Lower lobe of right lung (tissue), 2 donors: ENCODE measurements at regions not wholly inside any gene's neighbourhood (a gene's known extent, or its start where the extent isn't known, plus 50 kb on each side); places are given as distances from the start of the nearest gene placed in this dataset.

Experiments used
- ATAC-seq, 2 donors: fragments of 200-7000 bp; cut with Tn5 transposase; one replicate each; pipeline ENCODE4 v1.9.1; 2020 to 2022; ENCODE audit warnings: mild to moderate bottlenecking in 2 of 2, moderate library complexity in 2 of 2
- DNase-seq: peaks from one replicate; pipeline ENCODE4 v3.0.0-alpha.2; 2020
- H3K27ac ChIP-seq: fragments of 200-600 bp; one replicate; pipeline ENCODE4 v1.8.0; 2022
- H3K27me3 ChIP-seq: fragments of 200-600 bp; one replicate; pipeline ENCODE4 v1.8.0; 2022; ENCODE audit warnings: low read depth
- H3K36me3 ChIP-seq: fragments of 200-600 bp; one replicate; pipeline ENCODE4 v1.8.0; 2022; ENCODE audit warnings: mild to moderate bottlenecking
- H3K4me1 ChIP-seq: fragments of 200-600 bp; one replicate; pipeline ENCODE4 v1.8.0; 2022
- H3K4me3 ChIP-seq: fragments of 200-600 bp; one replicate; pipeline ENCODE4 v1.8.0; 2022; ENCODE audit warnings: mild to moderate bottlenecking
- H3K9me3 ChIP-seq: fragments of 200-600 bp; one replicate; pipeline ENCODE4 v1.8.0; 2022
- CTCF ChIP-seq: fragments of 200-600 bp; IDR thresholded peaks from one replicate; pipeline ENCODE4 v1.8.0; 2022; ENCODE audit warnings: antibody characterized with exemption, mild to moderate bottlenecking
- intact Hi-C: fragments of 100-400 bp; cut with DNase I; formaldehyde crosslinking; loops from one replicate; pipeline ENCODE4 v1.11.0; 2022
- donor health status: DM: no; HTN: yes; CAD: no; lungs with severe emphysema.

DNA sequence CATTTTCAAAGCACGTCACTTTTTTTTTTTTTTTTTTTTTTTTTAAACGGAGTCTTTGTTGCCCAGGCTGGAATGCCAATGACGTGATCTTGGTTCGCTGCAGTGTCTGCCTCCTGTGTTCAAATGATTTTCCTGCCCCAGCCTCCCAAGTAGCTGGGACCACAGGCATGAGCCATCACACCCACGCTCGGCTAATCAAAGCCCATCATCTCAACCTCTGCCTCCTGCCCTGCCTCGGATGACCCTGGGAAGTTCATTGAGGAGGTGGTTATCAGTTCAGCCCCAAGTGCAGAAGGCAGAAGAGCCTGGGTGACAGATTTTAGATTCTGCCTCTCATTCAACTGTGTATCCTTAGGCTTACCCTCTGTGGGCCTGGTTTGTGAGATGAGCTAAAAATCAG, 484.9 kb upstream of the EEF2KMT start:
- no peaks in the 10 kb centered on the region for H3K9me3 ChIP-seq
- no peaks in the 10 kb centered on the region for H3K36me3 ChIP-seq
- H3K4me3 ChIP-seq, result no peak overlapping the region
- ATAC-seq (no peak), DNase-seq (no peak)
- no peak overlapping the region for H3K27ac ChIP-seq
- no peaks in the 10 kb centered on the region for H3K4me1 ChIP-seq
- peaks cover 6% of the 10 kb centered on the region for H3K27me3 ChIP-seq
- intact Hi-C loops, result no loop called here
- no peak for TF ChIP-seq CTCF

- ATAC-seq, result no peak
- Histone ChIP-seq H3K9me3 (no peaks in the 10 kb centered on the region), H3K27ac (no peak overlapping the region), H3K36me3 (no peaks in the 10 kb centered on the region), H3K4me1 (no peaks in the 10 kb centered on the region), H3K4me3 (no peak overlapping the region), H3K27me3 (peaks cover 6% of the 10 kb centered on the region)
- intact Hi-C loops, result no loop called here
- DNase-seq, result no peak
- TF ChIP-seq CTCF, result no peak
Observed at GRCh38 chr16:5581908-5582307, 484.3 kb upstream of the EEF2KMT start.

GRCh38 chr16:5581428-5581827, 483.8 kb upstream of the EEF2KMT start:
- Histone ChIP-seq H3K4me3 (no peak overlapping the region), H3K4me1 (no peaks in the 10 kb centered on the region), H3K36me3 (no peaks in the 10 kb centered on the region), H3K27ac (no peak overlapping the region), H3K9me3 (no peaks in the 10 kb centered on the region), H3K27me3 (peaks cover 6% of the 10 kb centered on the region)
- intact Hi-C loops, result no loop called here
- no peak for ATAC-seq
- no peak for TF ChIP-seq CTCF
- no peak for DNase-seq

GRCh38 chr16:5580772-5581171, 483.2 kb upstream of the EEF2KMT start:
- ATAC-seq (no peak), DNase-seq (no peak)
- no peak for TF ChIP-seq CTCF
- intact Hi-C loops, result no loop called here
- Histone ChIP-seq H3K27me3 (peaks cover 6% of the 10 kb centered on the region), H3K4me3 (no peak overlapping the region), H3K9me3 (no peaks in the 10 kb centered on the region), H3K4me1 (no peaks in the 10 kb centered on the region), H3K27ac (no peak overlapping the region), H3K36me3 (no peaks in the 10 kb centered on the region)

DNA sequence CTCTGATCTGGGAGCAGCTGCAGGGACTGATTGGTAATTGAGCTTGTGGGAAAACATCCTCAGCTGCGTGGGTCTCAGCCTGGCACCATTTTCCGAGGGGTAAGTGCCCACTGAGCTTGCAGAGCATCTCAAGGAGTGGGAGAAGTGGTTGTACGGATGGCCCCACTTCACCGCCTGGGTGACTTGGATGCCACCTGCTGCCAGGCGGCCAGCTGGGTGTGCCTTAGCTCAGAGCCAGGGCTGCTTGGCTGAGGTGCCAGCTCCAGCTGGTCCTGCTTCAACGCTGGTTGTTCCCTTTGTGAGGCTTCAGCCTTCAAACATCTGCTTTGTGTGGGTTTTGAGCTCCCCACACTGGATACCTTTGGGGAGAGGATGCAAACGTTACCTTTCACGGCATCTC, 482.7 kb upstream of the EEF2KMT start:
- Histone ChIP-seq H3K9me3 (no peaks in the 10 kb centered on the region), H3K27ac (no peak overlapping the region), H3K27me3 (peaks cover 6% of the 10 kb centered on the region), H3K4me3 (no peak overlapping the region), H3K4me1 (no peaks in the 10 kb centered on the region), H3K36me3 (no peaks in the 10 kb centered on the region)
- intact Hi-C loops, result no loop called here
- TF ChIP-seq CTCF, result no peak
- ATAC-seq, result no peak
- no peak for DNase-seq

DNA sequence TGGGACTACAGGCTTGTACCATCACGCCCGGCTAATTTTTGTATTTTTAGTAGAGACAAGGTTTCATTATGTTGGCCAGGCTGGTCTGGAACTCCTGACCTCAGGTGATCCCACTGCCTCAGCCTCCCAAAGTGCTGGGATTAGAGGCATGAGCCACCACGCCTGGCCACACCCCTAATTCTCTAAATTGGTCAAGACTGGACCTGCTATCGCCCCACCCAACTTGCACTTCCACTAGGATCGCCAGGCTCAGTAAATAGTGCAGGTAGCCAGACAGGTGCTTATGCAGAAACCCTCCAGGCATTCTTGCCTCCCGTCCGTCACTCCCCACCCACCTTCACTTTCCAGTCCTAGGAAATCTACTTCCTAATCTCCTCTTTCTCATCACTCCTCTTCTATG, 481.4 kb upstream of the EEF2KMT start:
- no peak for DNase-seq
- Histone ChIP-seq H3K27me3 (peaks cover 6% of the 10 kb centered on the region), H3K36me3 (no peaks in the 10 kb centered on the region), H3K27ac (no peak overlapping the region), H3K4me1 (no peaks in the 10 kb centered on the region), H3K4me3 (no peak overlapping the region), H3K9me3 (no peaks in the 10 kb centered on the region)
- intact Hi-C loops, result no loop called here
- no peak for ATAC-seq
- TF ChIP-seq CTCF, result no peak
